ENCODE measurements at regions not wholly inside any gene's neighbourhood (a gene's known extent, or its start where the extent isn't known, plus 50 kb on each side); places are given as distances from the start of the nearest gene placed in this dataset.

DNA sequence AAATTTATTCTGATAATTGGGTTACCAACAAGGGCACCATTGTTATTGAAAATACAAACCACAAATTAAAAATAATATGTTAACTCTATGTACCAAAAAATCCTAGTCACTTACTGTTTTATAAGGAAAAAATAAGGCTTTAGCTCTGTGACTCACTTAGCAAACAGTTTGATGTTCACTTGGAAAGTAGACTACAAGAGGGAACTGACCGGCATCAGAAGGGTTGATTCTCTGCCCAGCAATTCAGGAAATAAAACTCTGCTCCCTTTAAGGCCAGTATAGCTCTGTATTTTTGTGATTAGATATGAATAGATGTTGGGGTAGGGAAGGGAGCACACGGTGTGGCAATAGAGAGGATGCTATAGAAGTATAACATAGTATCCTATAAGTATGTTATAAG is 671.3 kb downstream of the LRRC70 start:
- Histone ChIP-seq H3K36me3 (replicated peaks in 1 of 2; ENCODE audit: control insufficient read depth in 1 of 2, insufficient read depth in 2 of 2, low read length in 2 of 2) (no peaks in the 10 kb centered on the region), H2AFZ (ENCODE audit: insufficient read depth, low read depth, low read length, poor library complexity, severe bottlenecking) (no peak overlapping the region), H3K9ac (ENCODE audit: insufficient read depth, low read length, poor library complexity, severe bottlenecking) (no peak overlapping the region), H3K27ac (ENCODE audit: low read depth in 1 of 2, low read length in 2 of 2) (no peak overlapping the region), H3K79me2 (ENCODE audit: insufficient read depth, low read length) (no peaks in the 10 kb centered on the region), H3K4me1 (ENCODE audit: control insufficient read depth in 1 of 2, insufficient read depth in 2 of 2, low read length in 2 of 2) (no peaks in the 10 kb centered on the region), H4K20me1 (ENCODE audit: insufficient read depth, low read length) (no peaks in the 10 kb centered on the region), H3K27me3 (ENCODE audit: control insufficient read depth in 2 of 2, insufficient read depth in 2 of 2, low read length in 2 of 2) (no peaks in the 10 kb centered on the region), H3K9me3 (replicated peaks in 1 of 2; ENCODE audit: control insufficient read depth in 1 of 2, insufficient read depth in 1 of 2, low read length in 2 of 2) (no peaks in the 10 kb centered on the region), H3K4me3 (replicated peaks in 1 of 3; ENCODE audit: low read depth in 2 of 3, low read length in 3 of 3) (no peak overlapping the region), H3K4me2 (replicated peaks; ENCODE audit: extremely low read depth, low read length, poor library complexity, severe bottlenecking) (no peak overlapping the region)
- intact Hi-C loops (cut with micrococcal nuclease): no loop called here
- no peak for DNase-seq
- TF ChIP-seq, protein P1, sequence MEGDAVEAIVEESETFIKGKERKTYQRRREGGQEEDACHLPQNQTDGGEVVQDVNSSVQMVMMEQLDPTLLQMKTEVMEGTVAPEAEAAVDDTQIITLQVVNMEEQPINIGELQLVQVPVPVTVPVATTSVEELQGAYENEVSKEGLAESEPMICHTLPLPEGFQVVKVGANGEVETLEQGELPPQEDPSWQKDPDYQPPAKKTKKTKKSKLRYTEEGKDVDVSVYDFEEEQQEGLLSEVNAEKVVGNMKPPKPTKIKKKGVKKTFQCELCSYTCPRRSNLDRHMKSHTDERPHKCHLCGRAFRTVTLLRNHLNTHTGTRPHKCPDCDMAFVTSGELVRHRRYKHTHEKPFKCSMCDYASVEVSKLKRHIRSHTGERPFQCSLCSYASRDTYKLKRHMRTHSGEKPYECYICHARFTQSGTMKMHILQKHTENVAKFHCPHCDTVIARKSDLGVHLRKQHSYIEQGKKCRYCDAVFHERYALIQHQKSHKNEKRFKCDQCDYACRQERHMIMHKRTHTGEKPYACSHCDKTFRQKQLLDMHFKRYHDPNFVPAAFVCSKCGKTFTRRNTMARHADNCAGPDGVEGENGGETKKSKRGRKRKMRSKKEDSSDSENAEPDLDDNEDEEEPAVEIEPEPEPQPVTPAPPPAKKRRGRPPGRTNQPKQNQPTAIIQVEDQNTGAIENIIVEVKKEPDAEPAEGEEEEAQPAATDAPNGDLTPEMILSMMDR (IDR thresholded peaks at IDR 0.05): no peak
- H3K36me3 Mint-ChIP-seq: no peaks in the 10 kb centered on the region
- H3K27ac Mint-ChIP-seq: no peak overlapping the region
- no peaks in the 10 kb centered on the region for H3K4me1 Mint-ChIP-seq
- no peak overlapping the region for H3K4me3 Mint-ChIP-seq
- WGBS (ENCODE audit: insufficient coverage): 100% methylated on average over 1 of the region's 2 CpGs
- H3K9me3 Mint-ChIP-seq: peaks cover 0 to 3% (median 0%) of the 10 kb centered on the region in 7 donors
- peaks cover 0 to 2% (median 1%) of the 10 kb centered on the region in 3 donors for H3K27me3 Mint-ChIP-seq (ENCODE audit: low read depth in 3 of 3)

DNA sequence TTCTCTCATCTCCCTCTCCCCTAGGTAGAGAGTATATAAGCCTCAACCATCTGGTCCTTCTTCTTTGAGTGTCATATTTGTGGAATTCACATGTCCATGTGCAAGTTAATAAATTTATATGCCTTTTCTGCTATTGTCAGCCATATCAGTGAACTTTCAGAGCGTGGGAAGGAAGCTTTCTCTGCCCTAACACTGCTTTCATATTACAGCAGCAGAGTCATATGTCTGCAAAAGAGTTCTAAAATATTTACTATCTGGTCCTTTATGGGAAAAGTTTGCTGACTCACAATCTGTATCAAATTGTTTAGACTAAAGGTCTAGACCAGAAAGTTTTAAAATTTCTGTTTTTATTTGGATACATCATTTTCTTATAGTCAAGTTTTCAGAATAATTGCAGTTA is 669.0 kb downstream of the LRRC70 start:
- H3K79me2 ChIP-seq (ENCODE audit: insufficient read depth, low read length): no peaks in the 10 kb centered on the region
- intact Hi-C loops (cut with micrococcal nuclease): no loop called here
- no peak overlapping the region for H3K4me2 ChIP-seq (replicated peaks; ENCODE audit: extremely low read depth, low read length, poor library complexity, severe bottlenecking)
- no peaks in the 10 kb centered on the region for H3K36me3 ChIP-seq (replicated peaks in 1 of 2; ENCODE audit: control insufficient read depth in 1 of 2, insufficient read depth in 2 of 2, low read length in 2 of 2)
- TF ChIP-seq, protein P1 (IDR thresholded peaks at IDR 0.05): no peak
- H3K4me1 ChIP-seq (ENCODE audit: control insufficient read depth in 1 of 2, insufficient read depth in 2 of 2, low read length in 2 of 2): no peaks in the 10 kb centered on the region
- no peak overlapping the region for H3K9ac ChIP-seq (ENCODE audit: insufficient read depth, low read length, poor library complexity, severe bottlenecking)
- Mint-ChIP-seq H3K9me3 (peaks cover 0 to 8% (median 0%) of the 10 kb centered on the region in 7 donors), H3K27me3 (ENCODE audit: low read depth in 3 of 3) (peaks cover 0 to 3% (median 3%) of the 10 kb centered on the region in 3 donors), H3K4me1 (no peaks in the 10 kb centered on the region), H3K4me3 (no peak overlapping the region), H3K27ac (no peak overlapping the region), H3K36me3 (no peaks in the 10 kb centered on the region)
- no peaks in the 10 kb centered on the region for H4K20me1 ChIP-seq (ENCODE audit: insufficient read depth, low read length)
- no peak overlapping the region for H3K27ac ChIP-seq (ENCODE audit: low read depth in 1 of 2, low read length in 2 of 2)
- no peak overlapping the region for H3K4me3 ChIP-seq (replicated peaks in 1 of 3; ENCODE audit: low read depth in 2 of 3, low read length in 3 of 3)
- no peak overlapping the region for H2AFZ ChIP-seq (ENCODE audit: insufficient read depth, low read depth, low read length, poor library complexity, severe bottlenecking)
- peaks cover 0 to 3% of the 10 kb centered on the region in 2 donors for H3K9me3 ChIP-seq (replicated peaks in 1 of 2; ENCODE audit: control insufficient read depth in 1 of 2, insufficient read depth in 1 of 2, low read length in 2 of 2)
- WGBS (ENCODE audit: insufficient coverage): no CpG with 5 or more reads among the region's 1 CpG
- no peaks in the 10 kb centered on the region for H3K27me3 ChIP-seq (ENCODE audit: control insufficient read depth in 2 of 2, insufficient read depth in 2 of 2, low read length in 2 of 2)
- DNase-seq: no peak

All from CD14-positive monocyte (primary cell).